ENCODE measurements at regions not wholly inside any gene's neighbourhood (a gene's known extent, or its start where the extent isn't known, plus 50 kb on each side); places are given as distances from the start of the nearest gene placed in this dataset.

DNA sequence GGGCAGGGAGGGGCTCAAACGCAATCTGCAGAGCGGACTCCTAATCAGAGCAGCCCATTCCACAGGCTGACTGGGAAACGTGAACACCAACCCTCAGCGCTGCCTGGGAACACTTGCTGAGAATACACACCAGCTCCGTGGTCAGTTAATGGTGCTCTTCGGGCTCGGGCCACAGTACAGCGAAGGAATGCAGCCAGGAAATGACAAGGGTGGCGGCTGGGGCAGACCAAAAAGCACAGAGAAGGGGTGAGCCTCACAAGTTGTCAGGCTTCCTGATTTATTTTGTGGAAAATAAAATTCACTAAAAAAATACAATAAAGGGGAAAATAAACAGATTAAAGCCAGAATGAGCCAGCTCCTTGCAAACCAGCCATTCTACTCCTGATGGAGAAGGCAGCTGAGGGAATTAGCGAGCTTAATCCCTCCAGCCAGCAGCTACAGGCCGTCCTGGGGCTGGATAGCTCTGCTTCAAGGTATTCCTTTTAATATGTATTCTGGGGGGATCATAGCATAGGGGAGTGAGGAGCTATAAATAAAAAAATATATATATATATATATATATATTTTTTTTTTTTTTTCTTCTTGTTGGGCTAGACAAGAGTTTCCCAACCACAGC is 165.5 kb upstream of the NTM start:
- no peak for TF ChIP-seq POLR2A (IDR thresholded peaks at IDR 0.05)
- H3K27me3 ChIP-seq, result no peaks in the 10 kb centered on the region

DNA sequence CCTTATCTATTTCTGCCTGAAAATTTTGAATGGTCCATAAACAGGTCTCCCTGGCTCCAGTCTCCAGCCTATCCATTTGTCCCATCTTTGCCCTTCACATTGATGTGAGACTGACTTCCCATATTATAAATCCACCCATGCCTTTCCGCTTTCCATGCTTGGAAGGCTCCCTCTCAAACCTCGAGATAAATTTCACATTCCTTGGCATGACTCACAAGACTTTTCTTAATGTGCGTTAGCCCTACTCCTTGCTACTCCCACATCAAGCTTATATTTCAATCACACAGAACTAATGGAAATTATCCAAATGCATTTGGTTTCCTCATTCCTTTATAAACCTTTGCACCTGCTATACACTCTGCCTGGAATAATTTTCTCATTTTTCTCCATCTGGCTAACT is 163.7 kb upstream of the NTM start:
- Histone ChIP-seq H3K27me3 (no peaks in the 10 kb centered on the region), H3K9me3 (no peaks in the 10 kb centered on the region), H3K4me1 (no peaks in the 10 kb centered on the region), H3K4me3 (no peak overlapping the region), H3K27ac (no peak overlapping the region), H3K36me3 (no peaks in the 10 kb centered on the region)
- TF ChIP-seq POLR2A (IDR thresholded peaks at IDR 0.05), result no peak
- TF ChIP-seq, protein P1, sequence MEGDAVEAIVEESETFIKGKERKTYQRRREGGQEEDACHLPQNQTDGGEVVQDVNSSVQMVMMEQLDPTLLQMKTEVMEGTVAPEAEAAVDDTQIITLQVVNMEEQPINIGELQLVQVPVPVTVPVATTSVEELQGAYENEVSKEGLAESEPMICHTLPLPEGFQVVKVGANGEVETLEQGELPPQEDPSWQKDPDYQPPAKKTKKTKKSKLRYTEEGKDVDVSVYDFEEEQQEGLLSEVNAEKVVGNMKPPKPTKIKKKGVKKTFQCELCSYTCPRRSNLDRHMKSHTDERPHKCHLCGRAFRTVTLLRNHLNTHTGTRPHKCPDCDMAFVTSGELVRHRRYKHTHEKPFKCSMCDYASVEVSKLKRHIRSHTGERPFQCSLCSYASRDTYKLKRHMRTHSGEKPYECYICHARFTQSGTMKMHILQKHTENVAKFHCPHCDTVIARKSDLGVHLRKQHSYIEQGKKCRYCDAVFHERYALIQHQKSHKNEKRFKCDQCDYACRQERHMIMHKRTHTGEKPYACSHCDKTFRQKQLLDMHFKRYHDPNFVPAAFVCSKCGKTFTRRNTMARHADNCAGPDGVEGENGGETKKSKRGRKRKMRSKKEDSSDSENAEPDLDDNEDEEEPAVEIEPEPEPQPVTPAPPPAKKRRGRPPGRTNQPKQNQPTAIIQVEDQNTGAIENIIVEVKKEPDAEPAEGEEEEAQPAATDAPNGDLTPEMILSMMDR (IDR thresholded peaks at IDR 0.05), result no peak
- no peak for DNase-seq
- intact Hi-C loops (cut with DNase I; ENCODE audit: low total_unique reads), result no loop called here

More for the DNA sequence above, 165.5 kb upstream of the NTM start:
- no peak overlapping the region for H3K27ac ChIP-seq
- no peaks in the 10 kb centered on the region for H3K4me1 ChIP-seq
- no peak for DNase-seq
- no peak overlapping the region for H3K4me3 ChIP-seq
- no peaks in the 10 kb centered on the region for H3K36me3 ChIP-seq
- intact Hi-C loops (cut with DNase I; ENCODE audit: low total_unique reads), result no loop called here
- H3K9me3 ChIP-seq, result no peaks in the 10 kb centered on the region

DNA sequence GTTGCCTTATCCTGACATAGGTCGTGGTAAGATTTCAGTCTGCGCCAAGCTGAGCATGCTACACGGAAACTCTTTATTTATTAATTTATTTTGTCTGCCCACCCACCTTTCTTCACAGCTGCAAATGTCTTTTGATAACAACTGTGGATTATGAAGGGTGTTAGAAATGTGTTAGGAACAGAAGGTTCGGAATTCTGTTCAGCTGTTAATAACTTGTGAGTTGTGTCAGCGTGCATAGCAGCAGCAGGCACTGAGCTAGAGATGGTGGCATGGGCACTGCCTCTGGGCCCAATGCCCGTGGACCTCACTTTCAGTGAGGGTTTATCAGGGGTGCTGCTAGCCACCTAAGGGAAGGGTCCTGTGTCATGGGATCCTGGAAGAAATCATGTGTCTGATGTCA is 162.5 kb upstream of the NTM start:
- Histone ChIP-seq H3K36me3 (no peaks in the 10 kb centered on the region), H3K4me3 (no peak overlapping the region), H3K27me3 (no peaks in the 10 kb centered on the region), H3K4me1 (no peaks in the 10 kb centered on the region), H3K27ac (no peak overlapping the region), H3K9me3 (no peaks in the 10 kb centered on the region)
- no peak for DNase-seq
- TF ChIP-seq, protein P1 (IDR thresholded peaks at IDR 0.05), result no peak
- TF ChIP-seq POLR2A (IDR thresholded peaks at IDR 0.05), result no peak
- intact Hi-C loops (cut with DNase I; ENCODE audit: low total_unique reads), result no loop called here

- TF ChIP-seq, protein P1 (IDR thresholded peaks at IDR 0.05), result no peak
- H3K27ac ChIP-seq, result no peak overlapping the region
- intact Hi-C loops (cut with DNase I; ENCODE audit: low total_unique reads), result no loop called here
Measured at GRCh38 chr11:131217313-131218310, 152.8 kb upstream of the NTM start.

DNA sequence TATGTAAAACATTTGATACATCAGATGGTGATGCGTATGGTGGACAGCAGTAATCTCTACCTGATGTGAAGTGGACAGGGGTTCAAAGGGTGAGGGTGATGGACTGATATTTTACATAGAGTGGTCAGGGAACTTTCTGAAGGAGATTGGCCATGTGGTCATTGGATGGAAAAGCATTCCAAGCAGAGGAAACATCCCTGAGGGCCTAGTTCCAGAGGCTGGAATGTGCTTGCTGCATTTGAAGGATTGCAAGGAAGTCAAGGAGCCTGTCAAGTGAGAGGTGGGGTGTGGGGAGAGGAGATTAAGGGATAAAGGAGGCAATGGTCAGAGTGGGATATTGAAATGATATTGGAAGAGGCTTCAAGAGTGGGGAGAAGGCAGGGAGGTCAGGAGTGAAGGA is 151.9 kb upstream of the NTM start:
- intact Hi-C loops (cut with DNase I; ENCODE audit: low total_unique reads), result no loop called here
- Histone ChIP-seq H3K4me3 (no peak overlapping the region), H3K36me3 (no peaks in the 10 kb centered on the region), H3K9me3 (no peaks in the 10 kb centered on the region), H3K4me1 (no peaks in the 10 kb centered on the region), H3K27ac (no peak overlapping the region), H3K27me3 (no peaks in the 10 kb centered on the region)
- no peak for DNase-seq
- no peak for TF ChIP-seq POLR2A (IDR thresholded peaks at IDR 0.05)
- TF ChIP-seq, protein P1 (IDR thresholded peaks at IDR 0.05), result no peak

More at GRCh38 chr11:131217313-131218310, 152.8 kb upstream of the NTM start:
- Histone ChIP-seq H3K4me3 (no peak overlapping the region), H3K27me3 (no peaks in the 10 kb centered on the region), H3K4me1 (no peaks in the 10 kb centered on the region), H3K9me3 (no peaks in the 10 kb centered on the region), H3K36me3 (no peaks in the 10 kb centered on the region)
- no peak for DNase-seq
